Spleen (tissue), 11 donors: ENCODE measurements at regions not wholly inside any gene's neighbourhood (a gene's known extent, or its start where the extent isn't known, plus 50 kb on each side); places are given as distances from the start of the nearest gene placed in this dataset.

ENCODE experiments used
- DNase-seq: peaks from one replicate; pipeline ENCODE4 v3.0.0-alpha.2; 2020
- H3K27ac ChIP-seq, 8 donors: fragments of 200-600 bp; sonication (generic) in 7 of 8; 1 replicate in 4 of 8; 2 replicates in 4 of 8; pipeline versions ENCODE4 v1.5.0 to v1.8.0; 2016 to 2021; ENCODE audit warnings: inconsistent platforms in 4 of 8, mild to moderate bottlenecking in 4 of 8, moderate library complexity in 1 of 8
- H3K27me3 ChIP-seq, 7 donors: fragments of 200-600 bp; sonication (generic) in 6 of 7; replicated peaks in 1 of 7; 1 replicate in 4 of 7; 2 replicates in 3 of 7; pipeline versions ENCODE4 v1.5.0 to v1.8.0; 2016 to 2021; ENCODE audit warnings: inconsistent platforms in 3 of 7, mild to moderate bottlenecking in 1 of 7
- H3K36me3 ChIP-seq, 6 donors: fragments of 200-600 bp; sonication (generic) in 5 of 6; 1 replicate in 4 of 6; 2 replicates in 2 of 6; pipeline versions ENCODE4 v1.5.0 to v1.8.0; 2016 to 2021; ENCODE audit warnings: inconsistent platforms in 2 of 6
- H3K4me1 ChIP-seq, 6 donors: fragments of 200-600 bp; sonication (generic) in 5 of 6; 1 replicate in 3 of 6; 2 replicates in 3 of 6; pipeline versions ENCODE4 v1.5.0 to v1.8.0; 2016 to 2021; ENCODE audit warnings: inconsistent platforms in 3 of 6
- H3K4me3 ChIP-seq, 8 donors: fragments of 200-600 bp; sonication (generic) in 7 of 8; 1 replicate in 4 of 8; 2 replicates in 4 of 8; pipeline versions ENCODE4 v1.5.0 to v1.8.0; 2016 to 2021; ENCODE audit warnings: inconsistent platforms in 4 of 8, mild to moderate bottlenecking in 4 of 8, moderate library complexity in 2 of 8
- H3K9me3 ChIP-seq, 8 donors: fragments of 200-600 bp; sonication (generic) in 7 of 8; 1 replicate in 4 of 8; 2 replicates in 4 of 8; pipeline versions ENCODE4 v1.5.0 to v1.8.0; 2016 to 2021; ENCODE audit warnings: inconsistent platforms in 4 of 8
- CTCF ChIP-seq, 11 experiments: fragments of 200-600 bp in 7 of 11; fragments of 450-650 bp in 4 of 11; sonication (generic) in 4 of 11; IDR thresholded peaks in 8 of 11; conservative IDR thresholded peaks in 3 of 11; 1 replicate in 7 of 11; 2 replicates in 4 of 11; pipeline versions ENCODE4 v1.4.0 to v1.8.0; 2016 to 2021; ENCODE audit warnings: antibody characterized with exemption in 11 of 11, inconsistent platforms in 4 of 11, mild to moderate bottlenecking in 1 of 11
- POLR2A ChIP-seq, 3 donors: fragments of 450-650 bp; IDR thresholded peaks; one replicate each; pipeline ENCODE4 v1.5.1; 2017; ENCODE audit warnings: antibody characterized with exemption in 3 of 3, mild to moderate bottlenecking in 1 of 3
- POLR2AphosphoS5 ChIP-seq, 3 donors: sonication (generic); formaldehyde crosslinking; IDR thresholded peaks; one replicate each; pipeline ENCODE4 v1.5.1; 2017; ENCODE audit warnings: antibody characterized with exemption in 3 of 3
- WGBS, 5 donors: extraction: QIAGEN DNeasy Blood & Tissue Kit in 3 of 5; methylation state at CpG; one replicate each; pipeline versions ENCODE4 v1.1.5 to v1.1.7; 2013 to 2018; 5-methylcytosine and 5-hydroxymethylcytosine counted together
- intact Hi-C: fragments of 100-400 bp; cut with DNase I; formaldehyde crosslinking; loops from one replicate; pipeline ENCODE4 v1.15.0; 2023; ENCODE audit warnings: low total_unique reads
- donor health status: healthy with polysubstance abuse.
- donor health status: DM: no; HTN: no; CAD: no; lungs with moderate emphysema.
- donor health status: DM: no; HTN: no; CAD: no.
- donor health status: Bipolar disorder and iron deficiency.
- donor health status: healthy.
- donor health status: DM: no; HTN: no; CAD: no.
- donor health status: DM: yes; HTN: yes; CAD: no.

- no peak for DNase-seq
- H3K4me1 ChIP-seq = no peaks in the 10 kb centered on the region
- H3K27ac ChIP-seq = no peak overlapping the region
- TF ChIP-seq CTCF (IDR thresholded peaks at IDR 0.05 in 8 of 11, conservative IDR thresholded peaks at IDR 0.05 in 3 of 11) (no peak), POLR2A (IDR thresholded peaks at IDR 0.05) (no peak)
- peaks cover 0 to 19% (median 6%) of the 10 kb centered on the region in 8 donors for H3K9me3 ChIP-seq
- no peaks in the 10 kb centered on the region for H3K36me3 ChIP-seq
- intact Hi-C loops = no loop called here
- H3K4me3 ChIP-seq = no peak overlapping the region
- H3K27me3 ChIP-seq = no peaks in the 10 kb centered on the region
Observed at GRCh38 chr20:40397467-40397866, 291.6 kb downstream of the MAFB start.

GRCh38 chr20:40393197-40394079 lies 295.6 kb downstream of the MAFB start:
- no peaks in the 10 kb centered on the region for H3K36me3 ChIP-seq
- intact Hi-C loops = no loop called here
- no peak overlapping the region for H3K4me3 ChIP-seq
- no peaks in the 10 kb centered on the region for H3K9me3 ChIP-seq
- H3K27me3 ChIP-seq = no peaks in the 10 kb centered on the region
- H3K4me1 ChIP-seq = no peaks in the 10 kb centered on the region
- H3K27ac ChIP-seq = no peak overlapping the region
- no peak for TF ChIP-seq CTCF (IDR thresholded peaks at IDR 0.05 in 8 of 11, conservative IDR thresholded peaks at IDR 0.05 in 3 of 11)
- TF ChIP-seq POLR2AphosphoS5 (IDR thresholded peaks at IDR 0.05) = no peak
- TF ChIP-seq POLR2A (IDR thresholded peaks at IDR 0.05) = no peak
- no peak for DNase-seq
- 79 to 92% (median 86%) methylated on average over 8 of the region's 8 CpGs for WGBS, 5 donors

- 57 to 74% (median 65%) methylated on average over 2 of the region's 2 CpGs for WGBS, 5 donors
- H3K9me3 ChIP-seq = peaks cover 0 to 10% (median 6%) of the 10 kb centered on the region in 8 donors
- intact Hi-C loops = no loop called here
- no peaks in the 10 kb centered on the region for H3K27me3 ChIP-seq
- H3K36me3 ChIP-seq = no peaks in the 10 kb centered on the region
- no peak overlapping the region for H3K4me3 ChIP-seq
- DNase-seq = no peak
- no peak overlapping the region for H3K27ac ChIP-seq
- no peak for TF ChIP-seq POLR2AphosphoS5 (IDR thresholded peaks at IDR 0.05)
- no peak for TF ChIP-seq POLR2A (IDR thresholded peaks at IDR 0.05)
- no peak for TF ChIP-seq CTCF (IDR thresholded peaks at IDR 0.05 in 8 of 11, conservative IDR thresholded peaks at IDR 0.05 in 3 of 11)
- no peaks in the 10 kb centered on the region for H3K4me1 ChIP-seq
Observed at GRCh38 chr20:40390654-40391053, 298.4 kb downstream of the MAFB start.

GRCh38 chr20:40370800-40371199 lies 318.2 kb downstream of the MAFB start:
- Histone ChIP-seq H3K27ac (no peak overlapping the region), H3K36me3 (no peaks in the 10 kb centered on the region), H3K27me3 (no peaks in the 10 kb centered on the region), H3K4me1 (no peaks in the 10 kb centered on the region), H3K9me3 (peaks cover 0 to 17% (median 14%) of the 10 kb centered on the region in 8 donors), H3K4me3 (no peak overlapping the region)
- 58 to 80% (median 72%) methylated on average over 7 of the region's 7 CpGs for WGBS, 5 donors
- intact Hi-C loops = no loop called here
- no peak for TF ChIP-seq POLR2A (IDR thresholded peaks at IDR 0.05)
- no peak for TF ChIP-seq CTCF (IDR thresholded peaks at IDR 0.05 in 8 of 11, conservative IDR thresholded peaks at IDR 0.05 in 3 of 11)
- TF ChIP-seq POLR2AphosphoS5 (IDR thresholded peaks at IDR 0.05) = no peak
- DNase-seq = no peak
